Fibroblast of skin of right biceps (primary cell): ENCODE measurements at regions not wholly inside any gene's neighbourhood (a gene's known extent, or its start where the extent isn't known, plus 50 kb on each side); places are given as distances from the start of the nearest gene placed in this dataset.
"Not testable (repeated sequence)": the region's sequence is repeated elsewhere in the genome, so short reads cannot be mapped to it uniquely, and the experiment has no call there.

Source experiments
- DNase-seq: peaks from one replicate; pipeline ENCODE4 v3.0.0-alpha.2; 2013

DNA sequence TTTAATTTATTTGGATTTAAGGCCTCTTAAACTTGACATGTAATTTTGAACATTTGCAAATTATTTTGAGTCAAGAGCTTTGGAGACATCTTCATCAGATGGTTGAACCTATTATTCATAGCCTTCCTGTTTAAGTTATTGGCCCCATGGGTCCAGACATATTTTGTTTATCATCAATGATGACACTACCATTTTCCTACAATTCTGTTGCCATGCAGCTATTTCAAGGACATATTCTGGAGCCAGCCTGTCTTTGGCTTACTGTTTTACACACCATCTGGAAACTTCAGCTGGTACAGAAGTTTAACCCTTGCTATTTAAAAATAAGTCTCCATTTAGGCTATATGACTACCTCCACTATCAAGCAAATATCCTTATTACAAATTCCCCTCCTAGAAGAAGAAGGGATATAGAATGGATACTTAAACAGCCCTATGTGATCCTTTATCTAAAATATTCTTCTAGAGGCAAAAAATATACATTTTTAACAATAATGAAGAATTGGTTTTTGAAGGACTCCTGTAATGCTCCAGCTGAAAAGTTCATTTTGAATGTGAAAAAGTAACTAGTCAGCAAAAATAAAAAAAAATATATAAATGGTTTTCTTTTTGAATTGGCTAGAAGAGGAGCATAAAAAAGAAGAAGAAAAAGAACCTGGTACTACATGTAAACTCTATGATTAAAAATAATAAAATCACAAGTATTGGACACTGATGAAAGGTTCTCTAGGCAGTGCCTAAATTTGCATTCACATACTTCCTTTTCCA is 544.0 kb upstream of the HS3ST5 start:
- no peak for DNase-seq

- no peak for DNase-seq
Observed at GRCh38 chr6:114879693-114880092, 536.9 kb upstream of the HS3ST5 start.

DNA sequence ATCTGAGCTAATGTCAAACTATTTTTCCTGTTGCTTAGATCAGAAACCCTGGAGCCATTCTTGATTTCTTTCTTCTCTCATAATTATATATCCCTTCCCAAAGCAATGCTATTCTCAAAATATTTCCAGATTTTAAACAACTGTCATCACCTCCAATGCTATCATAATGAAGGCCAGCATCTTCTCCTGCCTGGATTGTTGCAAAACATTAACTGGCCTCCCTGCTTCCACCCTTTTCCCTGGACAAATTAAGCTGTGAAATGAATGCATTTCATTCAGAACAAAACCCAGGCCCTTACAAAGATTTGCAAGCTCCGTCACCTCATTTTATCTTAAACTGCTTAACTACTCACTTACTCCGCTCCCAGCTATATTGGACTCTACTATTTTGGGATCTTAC is 535.3 kb upstream of the HS3ST5 start:
- no peak for DNase-seq

DNA sequence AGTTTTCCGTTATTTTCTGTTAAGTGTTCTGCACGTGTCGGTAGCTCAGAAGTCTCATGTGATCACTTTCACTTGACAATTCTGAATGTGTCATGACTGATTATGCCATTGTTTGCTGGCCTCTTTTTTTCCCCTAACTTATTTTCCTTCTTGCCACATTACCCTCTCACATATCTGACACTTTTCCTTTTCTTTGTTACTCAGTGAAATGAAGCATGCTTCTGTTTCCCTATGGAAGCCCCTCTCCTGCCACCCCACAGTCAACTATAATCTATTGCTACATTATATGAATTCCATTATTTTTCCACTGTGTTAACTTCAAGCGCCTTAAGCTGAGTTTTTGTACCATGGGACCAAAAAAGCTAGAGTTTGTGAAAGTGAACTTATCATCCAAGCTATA is 531.6 kb upstream of the HS3ST5 start:
- no peak for DNase-seq

DNA sequence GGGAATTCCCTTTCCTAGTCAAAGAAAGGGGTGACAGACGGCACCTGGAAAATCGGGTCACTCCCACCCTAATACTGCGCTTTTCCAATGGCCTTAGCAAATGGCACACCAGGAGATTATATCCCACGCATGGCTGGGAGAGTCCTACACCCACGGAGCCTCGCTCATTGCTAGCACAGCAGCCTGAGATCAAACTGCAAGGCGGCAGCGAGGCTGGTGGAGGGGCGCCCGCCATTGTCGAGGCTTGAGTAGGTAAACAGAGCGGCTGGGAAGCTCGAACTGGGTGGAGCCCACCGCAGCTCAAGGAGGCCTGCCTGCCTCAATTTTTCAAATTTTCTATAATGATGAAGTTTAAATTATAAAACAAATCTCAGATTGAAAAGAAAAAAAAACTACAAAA is 522.7 kb upstream of the HS3ST5 start:
- DNase-seq, result not testable (repeated sequence)

- no peak for DNase-seq
Observed at GRCh38 chr6:114863610-114864009, 520.8 kb upstream of the HS3ST5 start.

DNA sequence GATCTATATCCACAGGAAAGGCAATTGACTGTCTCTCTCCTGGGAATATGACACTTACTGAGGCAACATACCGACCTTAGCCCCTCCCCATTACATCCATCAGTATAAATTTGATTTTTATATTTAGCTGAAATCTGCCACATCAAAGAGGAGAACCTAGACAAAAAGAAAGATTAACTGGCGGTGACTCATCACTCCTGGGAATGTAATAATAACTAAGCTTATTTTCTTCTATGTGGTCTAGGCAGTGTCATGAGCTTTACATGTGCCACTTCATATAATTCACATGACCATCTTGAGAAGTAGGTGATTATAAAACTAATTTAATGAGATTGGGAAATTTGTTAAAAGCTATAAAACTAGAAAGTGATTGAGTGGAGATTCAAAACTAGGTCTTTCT is 520.0 kb upstream of the HS3ST5 start:
- DNase-seq, result no peak

DNA sequence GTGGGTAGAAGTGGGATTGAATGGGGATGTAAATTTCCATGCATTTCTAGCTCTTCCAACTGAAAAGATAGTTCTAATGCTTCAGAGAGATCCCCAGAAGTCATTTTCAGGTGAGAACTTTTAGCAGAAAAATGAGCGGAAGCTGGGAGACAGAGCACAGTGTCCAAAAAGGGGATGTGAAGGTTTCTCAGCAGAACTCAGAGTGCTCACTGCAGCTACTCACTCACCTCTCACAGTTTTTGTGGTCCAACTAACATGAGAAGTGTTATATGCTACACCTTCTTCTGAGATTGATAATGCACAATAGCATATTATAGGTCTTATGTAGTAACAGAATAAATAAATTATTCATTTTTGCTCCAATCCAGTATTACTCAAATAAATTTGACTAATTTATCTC is 519.2 kb upstream of the HS3ST5 start:
- DNase-seq, result no peak

DNA sequence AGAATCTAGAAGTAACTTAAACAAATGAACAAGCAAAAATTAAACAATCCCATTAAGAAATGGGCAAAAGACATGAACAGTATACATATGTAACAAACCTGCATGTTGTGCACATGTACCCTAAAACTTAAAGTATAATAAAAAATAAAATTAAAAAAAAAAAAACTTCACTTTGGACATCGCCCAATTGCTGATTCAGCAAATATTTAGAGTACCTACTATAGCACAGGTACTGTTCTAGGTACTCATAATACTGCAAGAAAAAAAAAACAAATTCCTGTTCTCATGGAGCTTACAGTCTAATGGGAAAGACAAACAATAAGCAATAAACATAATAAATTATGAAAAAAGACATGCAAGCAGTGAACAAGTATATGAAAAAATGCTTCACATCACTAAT is 501.5 kb upstream of the HS3ST5 start:
- DNase-seq, result no peak

GRCh38 chr6:114839019-114839418 is 496.2 kb upstream of the HS3ST5 start:
- no peak for DNase-seq

GRCh38 chr6:114833211-114833610 is 490.4 kb upstream of the HS3ST5 start:
- no peak for DNase-seq

DNA sequence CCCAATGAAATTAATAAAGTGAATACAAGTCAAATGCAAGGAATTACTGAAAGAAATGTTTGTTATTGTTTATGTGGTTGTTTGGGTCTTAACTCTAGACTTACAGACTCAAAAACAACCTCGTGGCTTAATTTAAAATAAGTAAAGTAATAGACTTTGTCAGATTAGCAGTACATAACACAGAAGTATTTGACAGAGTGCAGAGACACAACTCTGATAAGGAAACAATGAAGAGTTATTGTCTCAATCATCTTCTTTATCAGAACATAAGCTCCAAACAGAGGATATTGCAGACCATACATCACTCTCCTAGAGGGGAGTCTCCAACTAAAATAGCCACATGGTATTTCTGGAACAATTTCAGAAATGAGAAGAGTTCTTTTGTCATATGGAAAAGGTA is 487.7 kb upstream of the HS3ST5 start:
- no peak for DNase-seq

DNA sequence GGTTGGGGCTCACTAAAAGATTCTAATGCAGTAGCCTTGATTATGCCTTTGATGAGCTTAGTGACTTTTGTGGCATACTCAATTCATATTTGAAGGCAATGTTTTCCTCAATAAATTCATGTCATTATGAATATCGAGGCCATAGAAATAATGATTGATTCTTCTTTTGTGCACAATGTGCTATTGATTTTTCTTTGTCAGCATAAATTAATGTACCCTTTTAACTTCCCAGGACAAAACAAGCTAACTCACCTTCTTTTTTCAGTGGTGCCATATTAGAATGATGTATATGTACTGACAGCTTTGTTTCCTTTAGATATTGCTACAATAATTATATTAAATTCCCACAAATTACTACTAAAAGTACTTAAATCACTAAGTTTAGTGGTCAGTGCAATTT is 484.3 kb upstream of the HS3ST5 start:
- no peak for DNase-seq

- no peak for DNase-seq
Observed at GRCh38 chr6:114824409-114824808, 481.6 kb upstream of the HS3ST5 start.

DNA sequence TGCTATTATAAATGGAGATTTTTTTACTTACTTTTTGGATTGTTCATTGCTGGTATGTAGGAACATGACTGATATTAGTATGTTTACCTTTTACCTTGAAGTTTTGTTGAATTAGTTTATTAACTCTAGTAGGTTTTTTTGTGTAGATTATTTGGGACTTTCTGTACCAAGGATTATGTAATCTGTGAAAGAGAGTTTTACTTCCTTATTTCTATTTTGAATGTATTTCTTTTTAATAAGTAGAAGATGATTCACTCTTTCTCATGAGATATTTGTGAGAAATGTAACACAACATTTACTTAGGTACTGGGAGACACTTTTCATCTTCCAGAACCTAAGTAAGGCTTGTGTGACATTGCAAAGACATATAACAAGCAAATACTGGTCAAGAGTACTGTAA is 473.9 kb upstream of the HS3ST5 start:
- DNase-seq, result no peak

- no peak for DNase-seq
Observed at GRCh38 chr6:114810468-114810867, 467.6 kb upstream of the HS3ST5 start.

DNA sequence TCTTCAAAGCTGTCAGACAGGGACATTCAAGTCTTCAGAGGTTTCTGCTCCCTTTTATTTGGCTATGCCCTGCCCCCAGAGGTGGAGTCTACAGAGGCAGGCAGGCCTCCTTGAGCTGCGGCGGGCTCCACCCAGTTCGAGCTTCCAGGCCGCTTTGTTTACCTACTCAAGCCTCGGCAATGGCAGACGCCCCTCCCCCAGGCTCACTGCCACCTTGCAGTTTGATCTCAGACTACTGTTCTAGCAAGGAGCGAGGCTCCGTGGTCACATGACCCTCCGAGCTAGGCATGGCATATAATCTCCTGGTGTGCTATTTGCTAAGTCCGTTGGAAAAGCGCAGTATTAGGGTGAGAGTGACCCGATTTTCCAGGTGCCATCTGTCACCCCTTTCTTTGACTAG is 462.6 kb upstream of the HS3ST5 start:
- DNase-seq, result not testable (repeated sequence)

DNA sequence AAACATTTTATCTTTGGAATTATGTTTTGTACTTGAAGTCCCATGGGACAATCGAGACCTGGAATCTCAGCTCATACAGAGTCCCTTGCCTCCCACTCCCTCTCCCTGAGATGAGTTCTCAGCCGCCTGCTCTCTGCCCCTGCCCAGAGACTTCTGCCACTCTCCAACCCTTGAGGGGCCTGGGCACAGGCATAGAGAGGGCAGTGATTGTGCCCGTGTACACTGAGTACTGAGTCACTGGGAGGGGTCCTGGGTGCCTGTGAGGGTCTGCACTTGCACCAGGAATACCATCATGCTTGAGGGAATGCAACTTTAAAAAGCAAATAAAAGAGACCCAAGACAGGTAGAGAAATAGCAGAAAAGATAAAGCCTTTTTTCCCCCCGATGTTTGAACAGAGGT is 453.8 kb upstream of the HS3ST5 start:
- DNase-seq, result no peak

DNA sequence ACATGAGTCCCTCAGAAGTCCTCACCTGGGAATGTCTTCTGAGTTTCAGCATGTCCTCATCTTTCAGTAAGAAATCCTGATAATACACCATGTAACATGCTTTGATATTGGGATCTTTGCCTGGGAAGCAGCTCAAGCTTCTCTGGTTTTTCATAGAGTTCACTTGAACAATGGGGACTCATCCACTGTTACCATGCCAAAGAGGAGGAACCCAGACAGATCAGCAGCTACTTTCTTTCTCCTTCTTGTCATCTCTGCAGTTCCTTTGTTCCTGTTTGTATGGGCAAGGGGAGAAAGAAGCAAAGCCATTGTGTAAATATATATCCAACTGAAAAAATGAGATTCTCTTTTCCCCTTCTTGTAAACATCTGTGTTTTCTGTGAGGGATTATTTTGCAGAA is 450.6 kb upstream of the HS3ST5 start:
- DNase-seq, result no peak

GRCh38 chr6:114785235-114786127 is 442.7 kb upstream of the HS3ST5 start:
- no peak for DNase-seq

DNA sequence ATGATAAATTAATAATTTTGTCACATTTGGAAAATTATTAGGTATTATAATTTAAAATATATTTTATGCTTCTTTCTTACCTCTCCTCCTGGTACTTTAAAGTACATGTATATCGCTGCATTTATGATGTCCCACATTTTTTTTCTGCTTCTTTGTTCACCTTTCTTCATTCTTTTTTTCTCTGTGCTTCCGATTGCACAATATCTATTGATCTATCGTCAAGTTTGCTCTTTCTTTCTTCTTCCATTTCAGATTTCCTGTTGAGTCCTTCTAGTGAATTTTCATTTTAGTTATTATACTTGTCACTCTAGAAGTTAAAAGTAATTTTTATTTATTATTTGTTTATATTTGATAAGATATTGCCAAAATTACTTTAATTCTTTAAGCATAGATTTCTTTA is 441.0 kb upstream of the HS3ST5 start:
- no peak for DNase-seq

- no peak for DNase-seq
Observed at GRCh38 chr6:114783083-114783482, 440.3 kb upstream of the HS3ST5 start.

DNA sequence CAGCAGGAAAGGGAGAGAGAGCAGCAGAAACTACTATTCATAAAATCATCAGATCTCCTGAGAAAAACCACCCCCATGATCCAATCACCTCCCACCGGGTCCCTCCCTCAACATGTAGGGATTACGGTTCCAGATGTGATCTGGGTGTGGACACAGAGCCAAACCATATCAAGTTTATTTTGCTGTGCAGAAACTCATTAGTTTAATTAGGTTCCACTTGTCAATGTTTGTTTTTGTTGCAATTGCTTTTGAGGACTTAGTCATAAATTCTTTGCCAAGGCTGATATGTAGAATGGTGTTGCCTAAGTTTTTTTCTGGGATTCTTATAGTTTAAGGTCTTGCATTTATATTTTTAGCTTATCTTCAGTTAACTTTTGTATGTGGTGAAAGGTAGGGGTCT is 422.0 kb upstream of the HS3ST5 start:
- no peak for DNase-seq

DNA sequence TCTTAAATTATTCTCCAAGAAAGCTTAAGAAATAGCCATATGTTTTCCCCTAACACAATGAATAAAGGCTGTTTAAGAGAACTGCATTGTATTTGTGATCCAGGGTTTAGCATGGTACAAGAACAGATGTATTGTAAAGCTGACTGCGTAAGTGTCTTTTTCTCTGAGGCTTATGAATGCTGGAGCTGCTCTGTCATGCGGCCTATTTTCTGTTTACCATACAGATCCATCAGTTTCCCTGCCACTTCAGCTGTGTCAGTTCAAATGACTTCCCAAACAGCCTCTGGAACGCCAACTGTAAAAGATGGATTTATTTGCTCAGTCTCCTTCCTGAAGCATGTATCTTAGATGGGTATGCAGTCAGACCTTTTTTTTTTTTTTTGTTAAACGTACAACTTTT is 419.3 kb upstream of the HS3ST5 start:
- no peak for DNase-seq
